Liver (tissue), 7 donors: ENCODE measurements at regions not wholly inside any gene's neighbourhood (a gene's known extent, or its start where the extent isn't known, plus 50 kb on each side); places are given as distances from the start of the nearest gene placed in this dataset.

Source experiments
- DNase-seq: peaks from one replicate; pipeline ENCODE4 v3.0.0-alpha.2; 2017; ENCODE audit warnings: low spot score
- H3K27ac ChIP-seq, 2 donors: one replicate each; pipeline ENCODE4 v1.7.0; 2013; ENCODE audit warnings: inconsistent platforms in 2 of 2, low read length in 2 of 2, control low read depth in 1 of 2, low read depth in 1 of 2, mild to moderate bottlenecking in 1 of 2
- H3K27me3 ChIP-seq, 4 donors: one replicate each; pipeline versions ENCODE4 v1.6.1 to v1.7.0; 2013; ENCODE audit warnings: low read length in 3 of 4, inconsistent platforms in 1 of 4, mild to moderate bottlenecking in 1 of 4, moderate library complexity in 1 of 4; ENCODE audit not compliant: control insufficient read depth in 4 of 4, insufficient read depth in 4 of 4
- H3K36me3 ChIP-seq, 4 donors: one replicate each; pipeline versions ENCODE4 v1.6.1 to v1.7.0; 2013; ENCODE audit warnings: low read length in 3 of 4, mild to moderate bottlenecking in 3 of 4, low read depth in 1 of 4, moderate library complexity in 1 of 4; ENCODE audit not compliant: control insufficient read depth in 4 of 4, insufficient read depth in 3 of 4
- H3K4me1 ChIP-seq, 4 donors: one replicate each; pipeline versions ENCODE4 v1.6.1 to v1.7.0; 2013; ENCODE audit warnings: low read length in 3 of 4, mild to moderate bottlenecking in 3 of 4, moderate library complexity in 1 of 4; ENCODE audit not compliant: control insufficient read depth in 4 of 4, insufficient read depth in 4 of 4
- H3K4me3 ChIP-seq, 3 donors: one replicate each; pipeline versions ENCODE4 v1.6.1 to v1.7.0; 2013; ENCODE audit warnings: low read length in 3 of 3, control low read depth in 1 of 3, low read depth in 1 of 3, mild to moderate bottlenecking in 1 of 3
- H3K9ac ChIP-seq, 2 donors: one replicate each; pipeline ENCODE4 v1.7.0; 2013; ENCODE audit warnings: low read length in 2 of 2, mild to moderate bottlenecking in 2 of 2, moderate library complexity in 2 of 2, control low read depth in 1 of 2, low read depth in 1 of 2
- H3K9me3 ChIP-seq, 4 donors: one replicate each; pipeline versions ENCODE4 v1.6.1 to v1.7.0; 2013; ENCODE audit warnings: low read length in 3 of 4; ENCODE audit not compliant: control insufficient read depth in 4 of 4
- EGR1 ChIP-seq, 2 donors: IDR thresholded peaks; 2 replicates each; pipeline ENCODE4 v1.6.1; 2016 to 2018; ENCODE audit warnings: antibody characterized with exemption in 2 of 2, low read depth in 2 of 2
- FOXA1 ChIP-seq: IDR thresholded peaks from 2 replicates; pipeline ENCODE4 v1.6.1; 2016; ENCODE audit warnings: antibody characterized with exemption
- FOXA2 ChIP-seq: IDR thresholded peaks from 2 replicates; pipeline ENCODE4 v1.6.1; 2016; ENCODE audit warnings: antibody characterized with exemption
- GABPA ChIP-seq, 2 donors: IDR thresholded peaks in 1 of 2; conservative IDR thresholded peaks in 1 of 2; 2 replicates each; pipeline ENCODE4 v1.6.1; 2016; ENCODE audit warnings: antibody characterized with exemption in 2 of 2, mild to moderate bottlenecking in 1 of 2, moderate library complexity in 1 of 2
- HNF4A ChIP-seq, 2 donors: conservative IDR thresholded peaks; 2 replicates each; pipeline ENCODE4 v1.6.1; 2016; ENCODE audit warnings: antibody characterized with exemption in 2 of 2, mild to moderate bottlenecking in 2 of 2
- HNF4G ChIP-seq: IDR thresholded peaks from 2 replicates; pipeline ENCODE4 v1.6.1; 2016; ENCODE audit warnings: antibody characterized with exemption
- JUND ChIP-seq, 2 donors: IDR thresholded peaks; 2 replicates each; pipeline ENCODE4 v1.6.1; 2016; ENCODE audit warnings: antibody characterized with exemption in 2 of 2
- NR2F2 ChIP-seq: IDR thresholded peaks from 2 replicates; pipeline ENCODE4 v1.6.1; 2016; ENCODE audit warnings: antibody characterized with exemption
- RAD21 ChIP-seq, 2 donors: IDR thresholded peaks; 2 replicates each; pipeline ENCODE4 v1.6.1; 2016; ENCODE audit warnings: antibody characterized with exemption in 2 of 2, mild to moderate bottlenecking in 2 of 2
- RXRA ChIP-seq, 2 donors: IDR thresholded peaks; 2 replicates each; pipeline ENCODE4 v1.6.1; 2017 to 2018; ENCODE audit warnings: antibody characterized with exemption in 2 of 2, mild to moderate bottlenecking in 1 of 2
- TAF1 ChIP-seq: conservative IDR thresholded peaks from 2 replicates; pipeline ENCODE4 v1.6.1; 2016; ENCODE audit warnings: antibody characterized with exemption, mild to moderate bottlenecking
- YY1 ChIP-seq: IDR thresholded peaks from 2 replicates; pipeline ENCODE4 v1.6.1; 2016; ENCODE audit warnings: antibody characterized with exemption, mild to moderate bottlenecking
- TF ChIP-seq, protein P1 (sequence below): fragments of 150-350 bp; IDR thresholded peaks from 2 replicates; pipeline ENCODE4 v1.5.1; 2017; ENCODE audit warnings: improper control_type of control experiment, low read depth, low read length; ENCODE audit not compliant: missing input control
- TF ChIP-seq, protein P2 (sequence below): IDR thresholded peaks from 2 replicates; pipeline ENCODE4 v1.6.1; 2016; ENCODE audit warnings: antibody characterized with exemption
- TF ChIP-seq, protein P3 (sequence below): IDR thresholded peaks from 2 replicates; pipeline ENCODE4 v1.6.1; 2016; ENCODE audit warnings: antibody characterized with exemption
- TF ChIP-seq, protein P4 (sequence below): IDR thresholded peaks from 2 replicates; pipeline ENCODE4 v1.6.1; 2016; ENCODE audit warnings: antibody characterized with exemption, mild to moderate bottlenecking
- TF ChIP-seq, protein P5 (sequence below): IDR thresholded peaks from 2 replicates; pipeline ENCODE4 v1.6.1; 2016; ENCODE audit warnings: antibody characterized with exemption
- donor health status: healthy.
- donor health status: healthy.
- donor health status: healthy.
- donor health status: healthy.

DNA sequence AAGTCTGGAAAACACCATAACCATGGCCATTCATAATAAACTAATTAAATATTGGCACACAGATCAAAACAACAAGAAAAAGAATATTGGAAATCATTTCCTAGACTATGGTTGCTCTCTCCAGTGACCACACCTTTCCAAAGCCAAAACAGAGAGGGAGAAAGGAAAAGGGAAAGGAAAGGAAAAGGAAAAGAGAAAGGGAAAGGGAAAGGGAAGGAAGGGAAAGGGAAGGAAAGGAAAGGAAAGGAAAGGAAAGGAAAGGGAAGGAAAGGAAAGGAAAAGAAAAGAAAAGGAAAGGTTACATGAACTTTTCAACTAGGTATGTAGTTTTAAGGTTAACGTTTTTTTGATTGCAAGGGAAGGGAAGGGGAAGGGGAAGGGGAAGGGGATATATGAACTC, 360.5 kb upstream of the SLC39A10 start (continued):
- TF ChIP-seq, protein P1, sequence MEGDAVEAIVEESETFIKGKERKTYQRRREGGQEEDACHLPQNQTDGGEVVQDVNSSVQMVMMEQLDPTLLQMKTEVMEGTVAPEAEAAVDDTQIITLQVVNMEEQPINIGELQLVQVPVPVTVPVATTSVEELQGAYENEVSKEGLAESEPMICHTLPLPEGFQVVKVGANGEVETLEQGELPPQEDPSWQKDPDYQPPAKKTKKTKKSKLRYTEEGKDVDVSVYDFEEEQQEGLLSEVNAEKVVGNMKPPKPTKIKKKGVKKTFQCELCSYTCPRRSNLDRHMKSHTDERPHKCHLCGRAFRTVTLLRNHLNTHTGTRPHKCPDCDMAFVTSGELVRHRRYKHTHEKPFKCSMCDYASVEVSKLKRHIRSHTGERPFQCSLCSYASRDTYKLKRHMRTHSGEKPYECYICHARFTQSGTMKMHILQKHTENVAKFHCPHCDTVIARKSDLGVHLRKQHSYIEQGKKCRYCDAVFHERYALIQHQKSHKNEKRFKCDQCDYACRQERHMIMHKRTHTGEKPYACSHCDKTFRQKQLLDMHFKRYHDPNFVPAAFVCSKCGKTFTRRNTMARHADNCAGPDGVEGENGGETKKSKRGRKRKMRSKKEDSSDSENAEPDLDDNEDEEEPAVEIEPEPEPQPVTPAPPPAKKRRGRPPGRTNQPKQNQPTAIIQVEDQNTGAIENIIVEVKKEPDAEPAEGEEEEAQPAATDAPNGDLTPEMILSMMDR = no peak
- TF ChIP-seq RXRA (IDR thresholded peaks at IDR 0.05) (no peak), JUND (IDR thresholded peaks at IDR 0.05) (no peak), GABPA (IDR thresholded peaks at IDR 0.05 in 1 of 2, conservative IDR thresholded peaks at IDR 0.05 in 1 of 2) (no peak), NR2F2 (no peak), FOXA1 (no peak), YY1 (no peak), HNF4A (conservative IDR thresholded peaks at IDR 0.05) (no peak), HNF4G (no peak), FOXA2 (no peak), EGR1 (IDR thresholded peaks at IDR 0.05; ENCODE audit: low read depth in 2 of 2) (no peak), RAD21 (IDR thresholded peaks at IDR 0.05) (no peak)
- TF ChIP-seq, protein P2, sequence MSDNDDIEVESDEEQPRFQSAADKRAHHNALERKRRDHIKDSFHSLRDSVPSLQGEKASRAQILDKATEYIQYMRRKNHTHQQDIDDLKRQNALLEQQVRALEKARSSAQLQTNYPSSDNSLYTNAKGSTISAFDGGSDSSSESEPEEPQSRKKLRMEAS = no peak
- TF ChIP-seq, protein P3, sequence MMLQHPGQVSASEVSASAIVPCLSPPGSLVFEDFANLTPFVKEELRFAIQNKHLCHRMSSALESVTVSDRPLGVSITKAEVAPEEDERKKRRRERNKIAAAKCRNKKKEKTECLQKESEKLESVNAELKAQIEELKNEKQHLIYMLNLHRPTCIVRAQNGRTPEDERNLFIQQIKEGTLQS = no peak

DNA sequence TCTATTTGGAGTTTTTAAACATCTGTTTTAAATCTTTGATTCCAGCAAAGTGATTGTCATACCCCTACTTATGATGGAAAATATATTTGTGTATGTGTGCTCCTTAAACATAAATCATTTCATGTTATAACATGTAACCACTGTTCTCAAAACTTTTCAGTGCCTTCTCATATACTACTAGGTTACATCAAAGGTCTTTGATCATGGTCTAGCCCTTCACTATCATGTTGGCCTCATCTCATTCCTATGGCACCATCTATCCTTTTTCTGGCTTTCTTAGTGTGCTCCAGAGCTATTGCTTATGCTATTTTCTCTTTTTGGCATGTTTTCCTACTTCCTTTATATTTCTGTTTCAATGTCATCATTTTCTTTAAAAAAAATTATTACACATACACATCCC, 367.9 kb upstream of the SLC39A10 start:
- no peak overlapping the region for H3K27ac ChIP-seq
- no peak for DNase-seq
- TF ChIP-seq FOXA1 = no peak
- no peak for TF ChIP-seq JUND (IDR thresholded peaks at IDR 0.05)
- TF ChIP-seq, protein P3 = no peak
- no peak for TF ChIP-seq RAD21 (IDR thresholded peaks at IDR 0.05)
- TF ChIP-seq EGR1 (IDR thresholded peaks at IDR 0.05; ENCODE audit: low read depth in 2 of 2) = no peak
- TF ChIP-seq, protein P4, sequence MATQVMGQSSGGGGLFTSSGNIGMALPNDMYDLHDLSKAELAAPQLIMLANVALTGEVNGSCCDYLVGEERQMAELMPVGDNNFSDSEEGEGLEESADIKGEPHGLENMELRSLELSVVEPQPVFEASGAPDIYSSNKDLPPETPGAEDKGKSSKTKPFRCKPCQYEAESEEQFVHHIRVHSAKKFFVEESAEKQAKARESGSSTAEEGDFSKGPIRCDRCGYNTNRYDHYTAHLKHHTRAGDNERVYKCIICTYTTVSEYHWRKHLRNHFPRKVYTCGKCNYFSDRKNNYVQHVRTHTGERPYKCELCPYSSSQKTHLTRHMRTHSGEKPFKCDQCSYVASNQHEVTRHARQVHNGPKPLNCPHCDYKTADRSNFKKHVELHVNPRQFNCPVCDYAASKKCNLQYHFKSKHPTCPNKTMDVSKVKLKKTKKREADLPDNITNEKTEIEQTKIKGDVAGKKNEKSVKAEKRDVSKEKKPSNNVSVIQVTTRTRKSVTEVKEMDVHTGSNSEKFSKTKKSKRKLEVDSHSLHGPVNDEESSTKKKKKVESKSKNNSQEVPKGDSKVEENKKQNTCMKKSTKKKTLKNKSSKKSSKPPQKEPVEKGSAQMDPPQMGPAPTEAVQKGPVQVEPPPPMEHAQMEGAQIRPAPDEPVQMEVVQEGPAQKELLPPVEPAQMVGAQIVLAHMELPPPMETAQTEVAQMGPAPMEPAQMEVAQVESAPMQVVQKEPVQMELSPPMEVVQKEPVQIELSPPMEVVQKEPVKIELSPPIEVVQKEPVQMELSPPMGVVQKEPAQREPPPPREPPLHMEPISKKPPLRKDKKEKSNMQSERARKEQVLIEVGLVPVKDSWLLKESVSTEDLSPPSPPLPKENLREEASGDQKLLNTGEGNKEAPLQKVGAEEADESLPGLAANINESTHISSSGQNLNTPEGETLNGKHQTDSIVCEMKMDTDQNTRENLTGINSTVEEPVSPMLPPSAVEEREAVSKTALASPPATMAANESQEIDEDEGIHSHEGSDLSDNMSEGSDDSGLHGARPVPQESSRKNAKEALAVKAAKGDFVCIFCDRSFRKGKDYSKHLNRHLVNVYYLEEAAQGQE = no peak
- no peak for TF ChIP-seq HNF4A (conservative IDR thresholded peaks at IDR 0.05)
- no peak for TF ChIP-seq HNF4G
- TF ChIP-seq, protein P2 = no peak
- TF ChIP-seq YY1 = no peak
- no peak for TF ChIP-seq FOXA2
- TF ChIP-seq NR2F2 = no peak
- TF ChIP-seq RXRA (IDR thresholded peaks at IDR 0.05) = no peak
- no peak for TF ChIP-seq TAF1
- TF ChIP-seq, protein P5, sequence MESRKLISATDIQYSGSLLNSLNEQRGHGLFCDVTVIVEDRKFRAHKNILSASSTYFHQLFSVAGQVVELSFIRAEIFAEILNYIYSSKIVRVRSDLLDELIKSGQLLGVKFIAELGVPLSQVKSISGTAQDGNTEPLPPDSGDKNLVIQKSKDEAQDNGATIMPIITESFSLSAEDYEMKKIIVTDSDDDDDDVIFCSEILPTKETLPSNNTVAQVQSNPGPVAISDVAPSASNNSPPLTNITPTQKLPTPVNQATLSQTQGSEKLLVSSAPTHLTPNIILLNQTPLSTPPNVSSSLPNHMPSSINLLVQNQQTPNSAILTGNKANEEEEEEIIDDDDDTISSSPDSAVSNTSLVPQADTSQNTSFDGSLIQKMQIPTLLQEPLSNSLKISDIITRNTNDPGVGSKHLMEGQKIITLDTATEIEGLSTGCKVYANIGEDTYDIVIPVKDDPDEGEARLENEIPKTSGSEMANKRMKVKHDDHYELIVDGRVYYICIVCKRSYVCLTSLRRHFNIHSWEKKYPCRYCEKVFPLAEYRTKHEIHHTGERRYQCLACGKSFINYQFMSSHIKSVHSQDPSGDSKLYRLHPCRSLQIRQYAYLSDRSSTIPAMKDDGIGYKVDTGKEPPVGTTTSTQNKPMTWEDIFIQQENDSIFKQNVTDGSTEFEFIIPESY = no peak
- no peak for TF ChIP-seq GABPA (IDR thresholded peaks at IDR 0.05 in 1 of 2, conservative IDR thresholded peaks at IDR 0.05 in 1 of 2)
- TF ChIP-seq, protein P1 = no peak
- peaks cover 0 to 2% (median 0%) of the 10 kb centered on the region in 4 donors for H3K9me3 ChIP-seq
- no peaks in the 10 kb centered on the region for H3K27me3 ChIP-seq
- H3K9ac ChIP-seq = no peak overlapping the region
- no peak overlapping the region for H3K4me3 ChIP-seq
- no peaks in the 10 kb centered on the region for H3K4me1 ChIP-seq
- no peaks in the 10 kb centered on the region for H3K36me3 ChIP-seq
